Transverse colon (tissue), 4 donors: ENCODE measurements at regions not wholly inside any gene's neighbourhood (a gene's known extent, or its start where the extent isn't known, plus 50 kb on each side); places are given as distances from the start of the nearest gene placed in this dataset.

ENCODE experiments used
- DNase-seq: peaks from one replicate; pipeline ENCODE4 v3.0.0-alpha.2; 2019
- H3K27ac ChIP-seq, 4 donors: fragments of 200-600 bp; sonication (generic); 2 replicates each; pipeline ENCODE4 v1.5.1; 2016 to 2018; ENCODE audit warnings: inconsistent platforms in 4 of 4
- H3K27me3 ChIP-seq: fragments of 200-600 bp; sonication (generic); 2 replicates; pipeline ENCODE4 v1.5.1; 2017; ENCODE audit warnings: inconsistent platforms
- H3K36me3 ChIP-seq, 4 donors: fragments of 200-600 bp; sonication (generic); 2 replicates each; pipeline ENCODE4 v1.5.1; 2017 to 2019; ENCODE audit warnings: inconsistent platforms in 4 of 4
- H3K4me1 ChIP-seq, 4 donors: fragments of 200-600 bp; sonication (generic); 2 replicates each; pipeline ENCODE4 v1.5.1; 2017 to 2020; ENCODE audit warnings: inconsistent platforms in 4 of 4
- H3K4me3 ChIP-seq, 4 donors: fragments of 200-600 bp; sonication (generic); 1 replicate in 1 of 4; 2 replicates in 3 of 4; pipeline versions ENCODE4 v1.5.1 to v1.6.1; 2017 to 2019; ENCODE audit warnings: inconsistent platforms in 4 of 4
- H3K9me3 ChIP-seq, 2 donors: fragments of 200-600 bp; sonication (generic); 2 replicates each; pipeline ENCODE4 v1.5.1; 2017 to 2019; ENCODE audit warnings: inconsistent platforms in 2 of 2
- EP300 ChIP-seq: sonication (generic); formaldehyde crosslinking; IDR thresholded peaks from one replicate; pipeline ENCODE4 v1.6.1; 2017; ENCODE audit warnings: antibody characterized with exemption, low read depth
- POLR2A ChIP-seq: fragments of 450-650 bp; IDR thresholded peaks from one replicate; pipeline ENCODE4 v1.6.1; 2016; ENCODE audit warnings: antibody characterized with exemption, mild to moderate bottlenecking, moderate library complexity
- POLR2AphosphoS5 ChIP-seq, 3 donors: sonication (generic); formaldehyde crosslinking; IDR thresholded peaks; one replicate each; pipeline ENCODE4 v1.6.1; 2016; ENCODE audit warnings: antibody characterized with exemption in 3 of 3
- WGBS, 2 donors: methylation state at CpG; one replicate each; pipeline ENCODE4 v1.1.5; 2018; ENCODE audit warnings: low coverage in 1 of 2; 5-methylcytosine and 5-hydroxymethylcytosine counted together
- in situ Hi-C, 4 donors: fragments of 200-750 bp; cut with MboI; loops; one replicate each; pipeline versions ENCODE4 v1.15.0 to v1.15.1; 2017; ENCODE audit warnings: low sequenced_read_pairs in 3 of 4, low pct_ligation_motif_present in 1 of 4, low pct_unique_long_range_greater_than_20kb in 1 of 4
- intact Hi-C: fragments of 100-400 bp; cut with DNase I; formaldehyde crosslinking; loops from one replicate; pipeline ENCODE4 v1.15.1; 2023; ENCODE audit warnings: low total_unique reads
- TF ChIP-seq, protein P1 (sequence below), 5 experiments: fragments of 200-600 bp in 3 of 5; fragments of 450-650 bp in 2 of 5; sonication (generic) in 3 of 5; IDR thresholded peaks; 1 replicate in 2 of 5; 2 replicates in 3 of 5; pipeline ENCODE4 v1.5.1; 2016 to 2017; ENCODE audit warnings: antibody characterized with exemption in 5 of 5, inconsistent platforms in 3 of 5, mild to moderate bottlenecking in 2 of 5, moderate library complexity in 1 of 5

DNA sequence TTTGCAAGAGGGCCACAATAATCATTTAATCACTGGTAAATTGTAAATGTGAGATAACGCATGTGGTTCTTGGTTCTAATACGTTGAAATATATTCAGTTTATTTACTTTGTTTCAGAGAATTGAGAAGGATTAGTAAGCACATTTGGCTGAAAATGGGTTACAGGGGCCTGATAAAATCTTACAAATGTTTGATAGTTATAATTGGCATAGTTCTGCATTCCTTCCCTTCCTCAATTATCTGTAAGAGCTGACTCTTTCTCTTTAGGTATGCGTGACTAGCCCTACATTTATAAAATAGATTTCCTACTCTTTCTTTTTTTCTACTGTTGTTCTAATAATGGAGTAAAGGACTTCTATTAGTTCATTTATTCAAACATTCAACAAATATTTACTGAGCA is 685.2 kb downstream of the NUP35 start:
- H3K4me1 ChIP-seq = no peaks in the 10 kb centered on the region
- WGBS, 2 donors = 88 to 91% methylated on average over 3 of the region's 3 CpGs
- no peak overlapping the region for H3K27ac ChIP-seq
- no peak for DNase-seq
- intact Hi-C loops = no loop called here
- in situ Hi-C loops = no loop called here
- no peaks in the 10 kb centered on the region for H3K9me3 ChIP-seq
- TF ChIP-seq EP300 (no peak), POLR2AphosphoS5 (IDR thresholded peaks at IDR 0.05) (no peak), POLR2A (no peak)
- TF ChIP-seq, protein P1, sequence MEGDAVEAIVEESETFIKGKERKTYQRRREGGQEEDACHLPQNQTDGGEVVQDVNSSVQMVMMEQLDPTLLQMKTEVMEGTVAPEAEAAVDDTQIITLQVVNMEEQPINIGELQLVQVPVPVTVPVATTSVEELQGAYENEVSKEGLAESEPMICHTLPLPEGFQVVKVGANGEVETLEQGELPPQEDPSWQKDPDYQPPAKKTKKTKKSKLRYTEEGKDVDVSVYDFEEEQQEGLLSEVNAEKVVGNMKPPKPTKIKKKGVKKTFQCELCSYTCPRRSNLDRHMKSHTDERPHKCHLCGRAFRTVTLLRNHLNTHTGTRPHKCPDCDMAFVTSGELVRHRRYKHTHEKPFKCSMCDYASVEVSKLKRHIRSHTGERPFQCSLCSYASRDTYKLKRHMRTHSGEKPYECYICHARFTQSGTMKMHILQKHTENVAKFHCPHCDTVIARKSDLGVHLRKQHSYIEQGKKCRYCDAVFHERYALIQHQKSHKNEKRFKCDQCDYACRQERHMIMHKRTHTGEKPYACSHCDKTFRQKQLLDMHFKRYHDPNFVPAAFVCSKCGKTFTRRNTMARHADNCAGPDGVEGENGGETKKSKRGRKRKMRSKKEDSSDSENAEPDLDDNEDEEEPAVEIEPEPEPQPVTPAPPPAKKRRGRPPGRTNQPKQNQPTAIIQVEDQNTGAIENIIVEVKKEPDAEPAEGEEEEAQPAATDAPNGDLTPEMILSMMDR (IDR thresholded peaks at IDR 0.05) = no peak
- no peak overlapping the region for H3K4me3 ChIP-seq
- H3K27me3 ChIP-seq = no peaks in the 10 kb centered on the region
- H3K36me3 ChIP-seq = no peaks in the 10 kb centered on the region

DNA sequence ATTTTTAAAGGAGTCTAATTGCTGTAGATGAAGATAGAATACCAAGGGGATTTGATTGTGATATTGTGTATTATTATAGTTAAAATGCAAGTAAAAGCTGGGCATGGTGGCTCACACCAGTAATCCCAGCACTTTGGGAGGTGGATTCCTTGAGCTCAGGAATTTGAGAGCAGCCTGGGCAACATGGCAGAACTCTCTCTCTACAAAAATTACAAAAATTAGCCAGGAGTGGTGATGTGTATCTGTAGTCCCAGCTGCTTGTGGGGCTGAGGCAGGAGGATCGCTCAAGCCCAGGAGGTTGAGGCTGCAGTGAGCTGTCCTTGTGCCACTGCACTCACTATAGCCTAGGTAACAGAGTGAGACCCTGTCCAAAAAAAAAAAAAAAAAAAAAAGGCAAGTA is 687.0 kb downstream of the NUP35 start:
- TF ChIP-seq POLR2AphosphoS5 (IDR thresholded peaks at IDR 0.05) = no peak
- TF ChIP-seq, protein P1 (IDR thresholded peaks at IDR 0.05) = no peak
- intact Hi-C loops = no loop called here
- H3K9me3 ChIP-seq = no peaks in the 10 kb centered on the region
- H3K27ac ChIP-seq = no peak overlapping the region
- no peak overlapping the region for H3K4me3 ChIP-seq
- no peaks in the 10 kb centered on the region for H3K27me3 ChIP-seq
- in situ Hi-C loops = no loop called here
- no peak for DNase-seq
- H3K4me1 ChIP-seq = no peaks in the 10 kb centered on the region
- 100% methylated on average over 1 of the region's 1 CpG; no CpG with 5 or more reads in 1 of the 2 donors for WGBS, 2 donors
- no peaks in the 10 kb centered on the region for H3K36me3 ChIP-seq

DNA sequence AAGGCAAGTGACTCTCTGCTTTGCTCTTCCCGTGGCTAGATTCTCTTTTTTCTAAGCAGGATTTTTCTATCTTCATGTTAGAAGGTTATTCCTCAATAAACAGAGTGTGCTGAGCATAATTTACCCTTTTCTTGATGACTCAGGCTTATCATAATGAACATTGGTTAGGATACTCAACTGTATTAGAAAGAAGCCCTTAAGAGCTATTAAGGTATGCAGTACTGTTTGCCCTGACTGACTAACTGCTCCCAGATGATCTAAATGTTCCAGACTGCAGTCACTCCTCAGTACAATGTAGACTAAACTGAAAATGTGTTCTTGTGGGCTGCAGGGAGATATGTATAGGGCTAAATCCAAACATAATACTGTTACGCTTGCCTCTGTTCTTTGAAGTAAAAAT is 687.8 kb downstream of the NUP35 start:
- 62 to 87% methylated on average over 1 to 2 of the region's 2 CpGs for WGBS, 2 donors
- Histone ChIP-seq H3K36me3 (no peaks in the 10 kb centered on the region), H3K27ac (no peak overlapping the region), H3K27me3 (no peaks in the 10 kb centered on the region), H3K9me3 (no peaks in the 10 kb centered on the region), H3K4me1 (no peaks in the 10 kb centered on the region), H3K4me3 (no peak overlapping the region)
- intact Hi-C loops (no loop called here), in situ Hi-C loops (no loop called here)
- TF ChIP-seq, protein P1 (IDR thresholded peaks at IDR 0.05) = no peak
- TF ChIP-seq POLR2A (no peak), EP300 (no peak), POLR2AphosphoS5 (IDR thresholded peaks at IDR 0.05) (no peak)
- no peak for DNase-seq

DNA sequence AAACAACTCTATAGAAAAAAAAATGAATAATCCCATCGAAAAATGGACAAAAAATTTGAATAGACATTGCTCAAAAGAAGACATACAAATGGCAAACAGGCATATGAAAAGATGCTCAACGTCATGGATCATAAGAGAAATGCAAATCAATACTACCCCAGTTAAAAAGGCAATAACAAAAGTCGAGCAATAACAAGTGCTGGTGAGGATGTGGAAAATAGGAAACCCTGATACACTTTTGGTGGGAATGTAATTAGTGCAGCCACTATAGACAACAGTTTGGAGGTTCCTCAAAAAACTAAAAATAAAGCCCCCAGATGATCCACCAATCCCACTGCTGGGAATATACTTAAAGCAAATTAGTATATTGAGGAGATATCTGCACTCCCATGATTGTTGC is 701.5 kb downstream of the NUP35 start:
- 62 to 81% methylated on average over 2 to 3 of the region's 3 CpGs for WGBS, 2 donors
- Histone ChIP-seq H3K4me3 (no peak overlapping the region), H3K4me1 (no peaks in the 10 kb centered on the region), H3K27ac (no peak overlapping the region), H3K27me3 (no peaks in the 10 kb centered on the region), H3K9me3 (peaks cover 8 to 15% of the 10 kb centered on the region in 2 donors), H3K36me3 (no peaks in the 10 kb centered on the region)
- in situ Hi-C loops (no loop called here), intact Hi-C loops (no loop called here)
- DNase-seq = no peak
- TF ChIP-seq POLR2AphosphoS5 (IDR thresholded peaks at IDR 0.05) = no peak
- TF ChIP-seq, protein P1 (IDR thresholded peaks at IDR 0.05) = no peak
- TF ChIP-seq EP300 = no peak
